Lung (tissue), 11 donors: ENCODE measurements at regions not wholly inside any gene's neighbourhood (a gene's known extent, or its start where the extent isn't known, plus 50 kb on each side); places are given as distances from the start of the nearest gene placed in this dataset.

Experiments used
- ATAC-seq: fragments of 200-7000 bp; cut with Tn5 transposase; one replicate; pipeline ENCODE4 v1.9.1; 2020; ENCODE audit warnings: moderate number of reproducible peaks; ENCODE audit not compliant: insufficient read depth, low FRiP score
- DNase-seq, 3 donors: peaks; one replicate each; pipeline ENCODE4 v3.0.0-alpha.2; 2013 to 2017
- H3K27ac ChIP-seq, 2 donors: one replicate each; pipeline ENCODE4 v1.5.1; 2013; ENCODE audit warnings: mild to moderate bottlenecking in 2 of 2, moderate library complexity in 2 of 2, control low read depth in 1 of 2, inconsistent platforms in 1 of 2, low read depth in 1 of 2, low read length in 1 of 2
- H3K27me3 ChIP-seq, 3 donors: one replicate each; pipeline ENCODE4 v1.5.1; 2013; ENCODE audit warnings: low read length in 2 of 3; ENCODE audit not compliant: control insufficient read depth in 3 of 3, insufficient read depth in 3 of 3
- H3K36me3 ChIP-seq, 4 donors: one replicate each; pipeline ENCODE4 v1.5.1; 2013; ENCODE audit warnings: low read length in 4 of 4, mild to moderate bottlenecking in 1 of 4, moderate library complexity in 1 of 4; ENCODE audit not compliant: control insufficient read depth in 4 of 4, insufficient read depth in 4 of 4
- H3K4me1 ChIP-seq, 5 donors: one replicate each; pipeline ENCODE4 v1.5.1; 2013; ENCODE audit warnings: low read length in 5 of 5, mild to moderate bottlenecking in 2 of 5, moderate library complexity in 1 of 5; ENCODE audit not compliant: control insufficient read depth in 5 of 5, insufficient read depth in 5 of 5
- H3K4me3 ChIP-seq: one replicate; pipeline ENCODE4 v1.5.1; 2013; ENCODE audit warnings: mild to moderate bottlenecking, control low read depth, moderate library complexity
- H3K9ac ChIP-seq, 2 donors: one replicate each; pipeline ENCODE4 v1.5.1; 2013; ENCODE audit warnings: low read length in 2 of 2, control low read depth in 1 of 2; ENCODE audit not compliant: insufficient read depth in 1 of 2
- H3K9me3 ChIP-seq, 4 donors: one replicate each; pipeline ENCODE4 v1.5.1; 2013; ENCODE audit warnings: low read length in 3 of 4, mild to moderate bottlenecking in 1 of 4, moderate library complexity in 1 of 4; ENCODE audit not compliant: control insufficient read depth in 4 of 4, insufficient read depth in 3 of 4
- WGBS, 2 donors: extraction: QIAGEN DNeasy Blood & Tissue Kit; methylation state at CpG; one replicate each; pipeline ENCODE4 v1.1.7; 2013; 5-methylcytosine and 5-hydroxymethylcytosine counted together
- TF ChIP-seq, protein P1 (sequence below): IDR thresholded peaks from 2 replicates; pipeline ENCODE4 v1.5.1; 2012; ENCODE audit warnings: mild to moderate bottlenecking; ENCODE audit errors: control extremely low read depth, extremely low read depth
- donor health status: control.
- donor health status: control.
- donor health status: Bipolar disorder and iron deficiency.
- donor health status: healthy.
- donor health status: DM: yes; HTN: yes; CAD: no.

DNA sequence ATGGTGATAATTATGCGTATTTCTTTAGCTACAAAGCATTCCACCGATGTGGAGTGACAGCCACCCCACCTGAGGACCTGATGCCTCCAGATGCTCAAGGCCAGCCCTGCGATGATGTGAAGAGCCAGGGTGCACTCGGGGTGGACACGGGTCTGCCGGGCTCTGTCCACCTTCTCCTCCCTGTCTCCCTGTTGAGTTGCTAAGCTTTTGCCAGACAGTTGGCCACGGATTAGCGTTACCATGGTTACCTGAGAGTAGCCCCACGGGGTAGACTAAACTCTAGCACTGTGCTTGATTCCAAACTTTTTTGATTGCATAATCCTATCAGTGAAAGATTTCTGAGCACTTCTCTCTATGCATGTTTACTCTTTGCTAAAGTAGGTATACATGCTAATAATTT lies 86.2 kb downstream of the SMIM21 start:
- Histone ChIP-seq H3K4me1 (peaks cover 0 to 18% (median 0%) of the 10 kb centered on the region in 5 donors), H3K9ac (no peak overlapping the region), H3K9me3 (peaks cover 0 to 1% (median 0%) of the 10 kb centered on the region in 4 donors), H3K27ac (no peak overlapping the region), H3K4me3 (no peak overlapping the region), H3K36me3 (no peaks in the 10 kb centered on the region), H3K27me3 (no peaks in the 10 kb centered on the region)
- WGBS, 2 donors = 54 to 74% methylated on average over 9 of the region's 9 CpGs
- TF ChIP-seq, protein P1, sequence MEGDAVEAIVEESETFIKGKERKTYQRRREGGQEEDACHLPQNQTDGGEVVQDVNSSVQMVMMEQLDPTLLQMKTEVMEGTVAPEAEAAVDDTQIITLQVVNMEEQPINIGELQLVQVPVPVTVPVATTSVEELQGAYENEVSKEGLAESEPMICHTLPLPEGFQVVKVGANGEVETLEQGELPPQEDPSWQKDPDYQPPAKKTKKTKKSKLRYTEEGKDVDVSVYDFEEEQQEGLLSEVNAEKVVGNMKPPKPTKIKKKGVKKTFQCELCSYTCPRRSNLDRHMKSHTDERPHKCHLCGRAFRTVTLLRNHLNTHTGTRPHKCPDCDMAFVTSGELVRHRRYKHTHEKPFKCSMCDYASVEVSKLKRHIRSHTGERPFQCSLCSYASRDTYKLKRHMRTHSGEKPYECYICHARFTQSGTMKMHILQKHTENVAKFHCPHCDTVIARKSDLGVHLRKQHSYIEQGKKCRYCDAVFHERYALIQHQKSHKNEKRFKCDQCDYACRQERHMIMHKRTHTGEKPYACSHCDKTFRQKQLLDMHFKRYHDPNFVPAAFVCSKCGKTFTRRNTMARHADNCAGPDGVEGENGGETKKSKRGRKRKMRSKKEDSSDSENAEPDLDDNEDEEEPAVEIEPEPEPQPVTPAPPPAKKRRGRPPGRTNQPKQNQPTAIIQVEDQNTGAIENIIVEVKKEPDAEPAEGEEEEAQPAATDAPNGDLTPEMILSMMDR = no peak
- ATAC-seq (no peak), DNase-seq (peak; percentile 47 to 76 (median 63))

DNA sequence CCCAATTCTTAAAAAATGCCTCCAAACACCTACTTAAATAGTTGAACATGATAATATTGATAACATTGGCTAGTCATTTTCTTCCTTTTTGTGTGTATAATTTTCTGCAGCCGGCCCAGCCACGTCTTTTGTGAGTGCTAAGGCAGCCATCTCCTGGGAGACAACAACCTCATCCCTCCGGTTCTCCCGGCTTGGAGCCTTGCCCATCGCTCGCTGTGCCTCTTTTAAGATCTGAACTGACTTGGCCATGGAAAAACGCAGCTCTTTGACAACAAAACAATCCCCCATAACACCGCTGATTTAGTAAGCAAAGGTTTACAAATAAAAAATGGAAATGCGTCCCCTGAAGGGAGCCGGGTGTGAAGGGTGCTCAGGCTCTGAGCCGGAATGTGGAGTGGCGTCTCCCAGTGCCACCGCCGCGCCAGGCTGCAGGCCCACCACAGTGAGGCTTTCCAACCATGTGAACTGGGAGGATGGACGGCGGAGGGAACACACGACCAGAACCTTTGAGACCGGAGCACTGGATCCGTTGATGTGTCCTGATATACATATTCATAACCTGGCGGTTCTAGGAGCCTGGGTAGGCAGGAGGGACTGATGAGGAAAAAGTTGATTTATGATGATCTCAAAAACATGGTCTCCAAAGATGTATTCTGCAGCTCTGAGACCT lies 87.4 kb downstream of the SMIM21 start:
- Histone ChIP-seq H3K27me3 (no peaks in the 10 kb centered on the region), H3K36me3 (no peaks in the 10 kb centered on the region), H3K9ac (no peak overlapping the region), H3K9me3 (peaks cover 0 to 1% (median 0%) of the 10 kb centered on the region in 4 donors), H3K4me3 (no peak overlapping the region), H3K27ac (no peak overlapping the region), H3K4me1 (peaks cover 0 to 18% (median 0%) of the 10 kb centered on the region in 5 donors)
- TF ChIP-seq, protein P1 = no peak
- 92 to 95% methylated on average over 21 of the region's 21 CpGs for WGBS, 2 donors
- DNase-seq (no peak), ATAC-seq (no peak)
